ENCODE measurements at regions not wholly inside any gene's neighbourhood (a gene's known extent, or its start where the extent isn't known, plus 50 kb on each side); places are given as distances from the start of the nearest gene placed in this dataset.

DNA sequence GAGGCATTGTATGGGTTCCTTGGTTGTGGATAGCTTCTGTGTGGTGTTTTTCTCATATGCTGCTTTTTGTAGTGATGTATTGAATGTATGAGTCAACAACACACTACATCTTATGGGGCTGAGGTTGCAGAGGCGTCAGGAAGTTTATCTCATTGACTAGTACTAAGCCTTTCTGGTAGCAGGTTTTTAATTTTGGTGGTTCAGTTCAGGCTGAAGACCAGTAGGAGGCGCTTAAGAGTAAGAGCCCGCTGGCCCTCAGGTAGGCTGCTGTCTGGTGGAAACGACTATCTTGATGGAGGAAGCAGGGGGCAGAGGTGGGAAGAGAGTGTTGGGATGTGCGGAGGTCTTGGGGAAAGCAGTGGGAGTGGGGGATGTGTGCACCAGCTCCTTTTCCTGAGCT, 62.4 kb downstream of the RTP4 start:
- ATAC-seq (ENCODE audit: insufficient read depth, low read depth) (no peak), DNase-seq (no peak)
- H3K4me3 ChIP-seq (ENCODE audit: low read depth in 1 of 2, low read length in 2 of 2) = no peak overlapping the region
- TF ChIP-seq, protein P1, sequence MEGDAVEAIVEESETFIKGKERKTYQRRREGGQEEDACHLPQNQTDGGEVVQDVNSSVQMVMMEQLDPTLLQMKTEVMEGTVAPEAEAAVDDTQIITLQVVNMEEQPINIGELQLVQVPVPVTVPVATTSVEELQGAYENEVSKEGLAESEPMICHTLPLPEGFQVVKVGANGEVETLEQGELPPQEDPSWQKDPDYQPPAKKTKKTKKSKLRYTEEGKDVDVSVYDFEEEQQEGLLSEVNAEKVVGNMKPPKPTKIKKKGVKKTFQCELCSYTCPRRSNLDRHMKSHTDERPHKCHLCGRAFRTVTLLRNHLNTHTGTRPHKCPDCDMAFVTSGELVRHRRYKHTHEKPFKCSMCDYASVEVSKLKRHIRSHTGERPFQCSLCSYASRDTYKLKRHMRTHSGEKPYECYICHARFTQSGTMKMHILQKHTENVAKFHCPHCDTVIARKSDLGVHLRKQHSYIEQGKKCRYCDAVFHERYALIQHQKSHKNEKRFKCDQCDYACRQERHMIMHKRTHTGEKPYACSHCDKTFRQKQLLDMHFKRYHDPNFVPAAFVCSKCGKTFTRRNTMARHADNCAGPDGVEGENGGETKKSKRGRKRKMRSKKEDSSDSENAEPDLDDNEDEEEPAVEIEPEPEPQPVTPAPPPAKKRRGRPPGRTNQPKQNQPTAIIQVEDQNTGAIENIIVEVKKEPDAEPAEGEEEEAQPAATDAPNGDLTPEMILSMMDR (IDR thresholded peaks at IDR 0.05; ENCODE audit: borderline replicate concordance, extremely low read depth, low read length, poor library complexity, severe bottlenecking) = no peak
- TF ChIP-seq EZH2 (IDR thresholded peaks at IDR 0.05; ENCODE audit: borderline replicate concordance, low read depth, low read length, severe bottlenecking) = no peak
- H3K79me2 ChIP-seq (ENCODE audit: insufficient read depth, low read length) = no peaks in the 10 kb centered on the region
- no peak overlapping the region for H2AFZ ChIP-seq (ENCODE audit: low read depth, low read length)
- H3K4me2 ChIP-seq (ENCODE audit: insufficient read depth, low read length) = no peak overlapping the region
- peaks cover 3% of the 10 kb centered on the region for H3K27me3 ChIP-seq (ENCODE audit: insufficient read depth, low read length, poor library complexity)
- H3K4me1 ChIP-seq (ENCODE audit: insufficient read depth, low read length) = no peaks in the 10 kb centered on the region
- no peaks in the 10 kb centered on the region for H3K9me3 ChIP-seq (ENCODE audit: insufficient read depth, low read length, severe bottlenecking)
- no peak overlapping the region for H3K9ac ChIP-seq (ENCODE audit: low read depth, low read length)
- H3K27ac ChIP-seq (ENCODE audit: low read length) = no peak overlapping the region
- H4K20me1 ChIP-seq (ENCODE audit: insufficient read depth, low read length) = no peaks in the 10 kb centered on the region
- H3K36me3 ChIP-seq (ENCODE audit: insufficient read depth, low read length) = no peaks in the 10 kb centered on the region

Data from DND-41 (cell line).